Ascending aorta (tissue), 2 donors: ENCODE measurements at regions not wholly inside any gene's neighbourhood (a gene's known extent, or its start where the extent isn't known, plus 50 kb on each side); places are given as distances from the start of the nearest gene placed in this dataset.

Source experiments
- DNase-seq, 2 donors: peaks; one replicate each; pipeline ENCODE4 v3.0.0-alpha.2; 2019; ENCODE audit warnings: low spot score in 2 of 2
- H3K27ac ChIP-seq, 2 donors: fragments of 200-600 bp; sonication (generic); one replicate each; pipeline ENCODE4 v1.5.1; 2016 to 2017; ENCODE audit warnings: mild to moderate bottlenecking in 1 of 2
- H3K27me3 ChIP-seq: fragments of 200-600 bp; sonication (generic); one replicate; pipeline ENCODE4 v1.5.1; 2017
- H3K36me3 ChIP-seq, 2 donors: fragments of 200-600 bp; sonication (generic); one replicate each; pipeline ENCODE4 v1.5.1; 2016
- H3K4me1 ChIP-seq, 2 donors: fragments of 200-600 bp; sonication (generic); one replicate each; pipeline ENCODE4 v1.5.1; 2016 to 2017; ENCODE audit warnings: mild to moderate bottlenecking in 1 of 2
- H3K4me3 ChIP-seq, 2 donors: fragments of 200-600 bp; sonication (generic); one replicate each; pipeline ENCODE4 v1.5.1; 2016 to 2017; ENCODE audit warnings: mild to moderate bottlenecking in 1 of 2
- H3K9me3 ChIP-seq, 2 donors: fragments of 200-600 bp; sonication (generic); one replicate each; pipeline ENCODE4 v1.5.1; 2016
- intact Hi-C: fragments of 100-400 bp; cut with DNase I; formaldehyde crosslinking; loops from one replicate; pipeline ENCODE4 v1.15.1; 2023
- TF ChIP-seq, protein P1 (sequence below), 3 experiments: fragments of 200-600 bp in 2 of 3; fragments of 450-650 bp in 1 of 3; sonication (generic) in 2 of 3; IDR thresholded peaks; one replicate each; pipeline ENCODE4 v1.5.1; 2016 to 2019; ENCODE audit warnings: antibody characterized with exemption in 3 of 3, mild to moderate bottlenecking in 1 of 3, moderate library complexity in 1 of 3

DNA sequence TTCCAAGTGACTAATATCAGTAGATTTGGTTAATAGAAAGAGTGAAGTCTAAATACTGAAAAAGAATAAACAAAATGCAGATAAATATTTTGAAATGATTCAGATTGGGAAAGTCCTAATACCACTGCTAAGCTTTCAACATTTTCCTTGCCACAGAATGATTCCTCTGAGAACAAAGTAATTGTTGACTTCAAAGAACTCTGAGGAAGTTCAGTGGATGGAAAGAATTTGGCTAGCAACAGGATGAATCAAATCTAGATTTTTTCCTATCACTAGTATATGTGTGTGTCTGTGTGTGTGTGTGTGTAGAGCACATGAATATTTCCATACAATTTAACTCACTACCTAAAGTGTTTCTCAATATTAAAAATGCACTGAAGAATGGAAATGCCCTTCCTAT lies 107.9 kb upstream of the PREP start:
- DNase-seq: no peak
- H3K4me1 ChIP-seq: no peaks in the 10 kb centered on the region
- H3K9me3 ChIP-seq: no peaks in the 10 kb centered on the region
- no peaks in the 10 kb centered on the region for H3K36me3 ChIP-seq
- TF ChIP-seq, protein P1, sequence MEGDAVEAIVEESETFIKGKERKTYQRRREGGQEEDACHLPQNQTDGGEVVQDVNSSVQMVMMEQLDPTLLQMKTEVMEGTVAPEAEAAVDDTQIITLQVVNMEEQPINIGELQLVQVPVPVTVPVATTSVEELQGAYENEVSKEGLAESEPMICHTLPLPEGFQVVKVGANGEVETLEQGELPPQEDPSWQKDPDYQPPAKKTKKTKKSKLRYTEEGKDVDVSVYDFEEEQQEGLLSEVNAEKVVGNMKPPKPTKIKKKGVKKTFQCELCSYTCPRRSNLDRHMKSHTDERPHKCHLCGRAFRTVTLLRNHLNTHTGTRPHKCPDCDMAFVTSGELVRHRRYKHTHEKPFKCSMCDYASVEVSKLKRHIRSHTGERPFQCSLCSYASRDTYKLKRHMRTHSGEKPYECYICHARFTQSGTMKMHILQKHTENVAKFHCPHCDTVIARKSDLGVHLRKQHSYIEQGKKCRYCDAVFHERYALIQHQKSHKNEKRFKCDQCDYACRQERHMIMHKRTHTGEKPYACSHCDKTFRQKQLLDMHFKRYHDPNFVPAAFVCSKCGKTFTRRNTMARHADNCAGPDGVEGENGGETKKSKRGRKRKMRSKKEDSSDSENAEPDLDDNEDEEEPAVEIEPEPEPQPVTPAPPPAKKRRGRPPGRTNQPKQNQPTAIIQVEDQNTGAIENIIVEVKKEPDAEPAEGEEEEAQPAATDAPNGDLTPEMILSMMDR (IDR thresholded peaks at IDR 0.05): no peak
- intact Hi-C loops: no loop called here
- H3K27ac ChIP-seq: no peak overlapping the region
- no peak overlapping the region for H3K4me3 ChIP-seq
- H3K27me3 ChIP-seq: no peaks in the 10 kb centered on the region

DNA sequence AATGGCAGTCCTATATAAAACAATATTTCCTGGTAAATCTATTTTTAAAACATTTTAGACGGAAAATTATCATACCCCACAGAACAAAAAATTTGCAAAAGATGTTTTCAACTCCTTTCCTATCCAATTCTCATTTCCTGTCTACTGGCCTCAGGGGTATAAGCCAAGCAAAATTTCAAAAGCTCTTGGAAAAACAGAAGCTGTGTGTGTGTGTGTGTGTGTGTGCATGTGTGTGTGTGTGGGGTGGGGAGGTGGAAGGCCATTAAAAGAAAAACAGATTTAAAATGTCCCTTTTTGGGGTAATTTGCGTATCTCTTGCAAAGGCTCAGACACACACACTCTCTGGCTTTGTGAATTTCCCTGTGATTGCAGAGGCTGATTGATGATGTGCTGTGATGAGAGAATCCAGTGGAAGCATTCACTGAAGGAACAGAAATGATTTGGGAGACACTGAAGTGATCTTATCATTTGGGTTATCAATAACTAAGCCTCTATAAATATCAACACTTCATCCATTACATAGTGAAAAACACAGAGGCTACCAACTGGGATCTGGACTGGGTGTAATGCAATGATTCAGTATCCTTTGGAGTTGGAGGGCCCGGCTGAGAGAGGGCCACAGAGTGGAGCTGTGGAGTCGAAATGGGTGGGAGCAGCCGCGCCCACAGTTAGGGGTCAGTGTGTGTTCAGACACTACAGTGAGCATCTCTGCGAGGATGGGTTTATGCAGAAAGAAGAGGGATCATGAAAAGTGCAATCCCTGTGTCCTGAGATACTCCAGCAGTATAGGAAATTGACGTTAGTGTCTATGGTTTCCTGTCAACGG lies 106.8 kb upstream of the PREP start:
- DNase-seq: no peak
- intact Hi-C loops: no loop called here
- H3K27me3 ChIP-seq: no peaks in the 10 kb centered on the region
- no peaks in the 10 kb centered on the region for H3K4me1 ChIP-seq
- TF ChIP-seq, protein P1 (IDR thresholded peaks at IDR 0.05): no peak
- H3K4me3 ChIP-seq: no peak overlapping the region
- H3K36me3 ChIP-seq: no peaks in the 10 kb centered on the region
- no peaks in the 10 kb centered on the region for H3K9me3 ChIP-seq
- H3K27ac ChIP-seq: no peak overlapping the region

DNA sequence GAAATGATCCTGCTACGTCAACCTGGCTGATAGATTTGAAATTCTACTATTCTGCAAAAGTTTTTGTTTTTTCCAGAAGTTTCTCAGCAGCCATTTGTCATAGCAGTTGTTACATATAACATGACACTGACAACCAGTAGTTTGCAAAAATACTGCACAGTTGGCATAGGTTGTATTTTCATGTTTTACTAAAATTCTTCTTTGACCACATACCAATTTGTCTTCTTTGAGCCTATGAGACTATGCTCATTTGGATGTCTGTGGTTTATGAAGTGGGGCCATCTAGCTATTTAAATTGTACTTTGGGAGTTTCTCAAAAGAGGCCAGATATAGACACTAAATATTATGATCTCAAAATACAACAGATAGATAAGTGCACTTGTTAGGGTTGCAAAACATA lies 104.9 kb upstream of the PREP start:
- Histone ChIP-seq H3K27me3 (no peaks in the 10 kb centered on the region), H3K27ac (no peak overlapping the region), H3K9me3 (no peaks in the 10 kb centered on the region), H3K4me1 (no peaks in the 10 kb centered on the region), H3K36me3 (no peaks in the 10 kb centered on the region), H3K4me3 (no peak overlapping the region)
- intact Hi-C loops: no loop called here
- TF ChIP-seq, protein P1 (IDR thresholded peaks at IDR 0.05): no peak
- DNase-seq: no peak

DNA sequence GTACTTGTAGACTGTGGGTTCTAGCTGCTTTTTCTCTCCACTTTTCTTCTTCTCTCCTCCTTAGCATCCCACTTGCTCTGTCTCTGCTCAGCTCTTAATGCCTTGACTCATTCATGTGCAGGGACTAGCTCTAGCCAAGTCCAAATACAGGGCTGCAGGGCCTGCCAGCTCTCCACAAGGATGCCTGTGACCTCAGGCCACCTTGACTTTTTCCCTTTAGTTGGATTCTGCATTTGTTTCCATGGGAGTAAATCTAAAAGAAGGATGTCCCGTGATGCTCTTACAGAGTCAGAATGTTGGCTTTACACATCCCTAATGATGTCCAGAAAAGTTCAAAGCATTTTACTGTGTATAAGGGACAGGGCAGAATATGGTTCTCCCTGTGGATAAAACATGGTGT lies 101.8 kb upstream of the PREP start:
- Histone ChIP-seq H3K4me3 (no peak overlapping the region), H3K36me3 (no peaks in the 10 kb centered on the region), H3K4me1 (no peaks in the 10 kb centered on the region), H3K9me3 (no peaks in the 10 kb centered on the region), H3K27me3 (no peaks in the 10 kb centered on the region), H3K27ac (no peak overlapping the region)
- DNase-seq: no peak
- TF ChIP-seq, protein P1 (IDR thresholded peaks at IDR 0.05): no peak
- intact Hi-C loops: no loop called here

DNA sequence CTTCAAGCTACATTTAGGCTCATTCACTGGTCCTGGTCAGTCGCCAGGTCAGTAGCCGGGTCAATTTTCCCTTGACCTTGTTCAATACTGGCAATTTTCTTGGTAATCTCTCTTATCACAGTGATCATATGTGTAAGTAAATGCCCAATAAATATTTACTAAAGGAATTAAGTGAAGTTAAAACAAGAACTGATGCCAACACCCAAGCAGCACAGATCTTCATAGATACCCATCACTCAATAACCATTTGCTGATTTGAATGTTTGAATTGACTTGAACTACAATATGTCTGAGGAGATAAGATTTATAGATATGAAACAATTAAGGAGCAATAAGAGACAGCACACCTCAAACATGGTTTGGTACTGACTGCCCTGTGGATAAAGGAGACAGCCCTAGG lies 100.8 kb upstream of the PREP start:
- intact Hi-C loops: no loop called here
- Histone ChIP-seq H3K4me1 (no peaks in the 10 kb centered on the region), H3K4me3 (no peak overlapping the region), H3K36me3 (no peaks in the 10 kb centered on the region), H3K27me3 (no peaks in the 10 kb centered on the region), H3K27ac (no peak overlapping the region), H3K9me3 (no peaks in the 10 kb centered on the region)
- TF ChIP-seq, protein P1 (IDR thresholded peaks at IDR 0.05): no peak
- no peak for DNase-seq
